Progenitor cell of endocrine pancreas (in vitro differentiated cells): ENCODE measurements at regions not wholly inside any gene's neighbourhood (a gene's known extent, or its start where the extent isn't known, plus 50 kb on each side); places are given as distances from the start of the nearest gene placed in this dataset.
"Not testable (repeated sequence)": the region's sequence is repeated elsewhere in the genome, so short reads cannot be mapped to it uniquely, and the experiment has no call there.

ENCODE experiments used
- DNase-seq: peaks from one replicate; pipeline ENCODE4 v3.0.0; 2021; ENCODE audit warnings: low spot score; ENCODE audit not compliant: unreplicated experiment
- H3K27ac Mint-ChIP-seq: 2 replicates; pipeline ENCODE4 v1.8.0; 2021; ENCODE audit warnings: mild to moderate bottlenecking, moderate library complexity, mixed read lengths
- H3K27me3 Mint-ChIP-seq: 2 replicates; pipeline ENCODE4 v1.8.0; 2021; ENCODE audit warnings: mixed read lengths
- H3K36me3 Mint-ChIP-seq: 2 replicates; pipeline ENCODE4 v1.8.0; 2022; ENCODE audit warnings: mixed read lengths; ENCODE audit not compliant: insufficient read depth
- H3K4me1 Mint-ChIP-seq: 2 replicates; pipeline ENCODE4 v1.8.0; 2021; ENCODE audit warnings: low read depth, mixed read lengths
- H3K4me3 Mint-ChIP-seq: 2 replicates; pipeline ENCODE4 v1.8.0; 2021; ENCODE audit warnings: low read depth, mild to moderate bottlenecking, moderate library complexity, mixed read lengths
- H3K9me3 Mint-ChIP-seq: 2 replicates; pipeline ENCODE4 v1.8.0; 2021; ENCODE audit warnings: low read depth, mixed read lengths
- TF ChIP-seq, protein P1 (sequence below): fragments of 200-600 bp; sonication (generic); IDR thresholded peaks from one replicate; pipeline ENCODE4 v1.5.0; 2021; ENCODE audit warnings: antibody characterized with exemption, mild to moderate bottlenecking; ENCODE audit not compliant: unreplicated experiment

DNA sequence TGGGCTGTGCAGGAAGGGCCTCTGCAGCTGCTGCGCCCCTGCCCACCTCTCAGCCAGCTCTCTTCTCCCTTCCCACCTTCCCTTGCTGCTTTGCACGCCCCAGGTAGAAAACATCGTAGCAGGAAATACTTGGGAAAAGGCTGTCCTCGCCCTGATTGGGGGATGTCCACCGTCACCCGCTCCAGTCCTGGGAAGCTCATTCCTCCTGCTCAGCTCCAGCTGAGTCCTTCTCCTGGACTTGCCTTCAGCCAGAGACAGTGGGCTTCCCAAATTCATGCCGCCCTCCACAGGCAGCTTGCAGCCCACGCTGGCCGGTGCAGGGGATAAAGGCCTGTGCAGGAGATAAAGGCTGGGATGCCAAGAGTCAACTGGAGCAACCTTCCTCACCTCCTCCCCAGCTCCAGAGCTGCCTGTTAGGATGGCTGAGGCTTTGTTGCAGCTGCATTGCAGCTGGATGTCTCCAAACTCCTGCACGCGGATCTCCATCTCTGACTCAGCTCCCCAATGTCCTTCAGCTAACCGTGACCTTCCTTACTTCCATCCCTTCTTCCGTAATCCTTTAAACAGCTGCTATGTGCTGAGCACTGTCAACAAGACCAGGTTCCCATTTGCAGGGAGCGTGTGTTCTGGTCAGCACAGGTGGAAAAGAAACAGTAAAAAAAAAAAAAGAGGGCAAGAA, 402.0 kb upstream of the TNRC6C start:
- Mint-ChIP-seq H3K9me3 (no peaks in the 10 kb centered on the region), H3K4me3 (no peak overlapping the region), H3K27me3 (peaks cover 37% of the 10 kb centered on the region), H3K27ac (no peak overlapping the region), H3K4me1 (peaks cover 4% of the 10 kb centered on the region), H3K36me3 (no peaks in the 10 kb centered on the region)
- DNase-seq = no peak
- TF ChIP-seq, protein P1, sequence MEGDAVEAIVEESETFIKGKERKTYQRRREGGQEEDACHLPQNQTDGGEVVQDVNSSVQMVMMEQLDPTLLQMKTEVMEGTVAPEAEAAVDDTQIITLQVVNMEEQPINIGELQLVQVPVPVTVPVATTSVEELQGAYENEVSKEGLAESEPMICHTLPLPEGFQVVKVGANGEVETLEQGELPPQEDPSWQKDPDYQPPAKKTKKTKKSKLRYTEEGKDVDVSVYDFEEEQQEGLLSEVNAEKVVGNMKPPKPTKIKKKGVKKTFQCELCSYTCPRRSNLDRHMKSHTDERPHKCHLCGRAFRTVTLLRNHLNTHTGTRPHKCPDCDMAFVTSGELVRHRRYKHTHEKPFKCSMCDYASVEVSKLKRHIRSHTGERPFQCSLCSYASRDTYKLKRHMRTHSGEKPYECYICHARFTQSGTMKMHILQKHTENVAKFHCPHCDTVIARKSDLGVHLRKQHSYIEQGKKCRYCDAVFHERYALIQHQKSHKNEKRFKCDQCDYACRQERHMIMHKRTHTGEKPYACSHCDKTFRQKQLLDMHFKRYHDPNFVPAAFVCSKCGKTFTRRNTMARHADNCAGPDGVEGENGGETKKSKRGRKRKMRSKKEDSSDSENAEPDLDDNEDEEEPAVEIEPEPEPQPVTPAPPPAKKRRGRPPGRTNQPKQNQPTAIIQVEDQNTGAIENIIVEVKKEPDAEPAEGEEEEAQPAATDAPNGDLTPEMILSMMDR = no peak

DNA sequence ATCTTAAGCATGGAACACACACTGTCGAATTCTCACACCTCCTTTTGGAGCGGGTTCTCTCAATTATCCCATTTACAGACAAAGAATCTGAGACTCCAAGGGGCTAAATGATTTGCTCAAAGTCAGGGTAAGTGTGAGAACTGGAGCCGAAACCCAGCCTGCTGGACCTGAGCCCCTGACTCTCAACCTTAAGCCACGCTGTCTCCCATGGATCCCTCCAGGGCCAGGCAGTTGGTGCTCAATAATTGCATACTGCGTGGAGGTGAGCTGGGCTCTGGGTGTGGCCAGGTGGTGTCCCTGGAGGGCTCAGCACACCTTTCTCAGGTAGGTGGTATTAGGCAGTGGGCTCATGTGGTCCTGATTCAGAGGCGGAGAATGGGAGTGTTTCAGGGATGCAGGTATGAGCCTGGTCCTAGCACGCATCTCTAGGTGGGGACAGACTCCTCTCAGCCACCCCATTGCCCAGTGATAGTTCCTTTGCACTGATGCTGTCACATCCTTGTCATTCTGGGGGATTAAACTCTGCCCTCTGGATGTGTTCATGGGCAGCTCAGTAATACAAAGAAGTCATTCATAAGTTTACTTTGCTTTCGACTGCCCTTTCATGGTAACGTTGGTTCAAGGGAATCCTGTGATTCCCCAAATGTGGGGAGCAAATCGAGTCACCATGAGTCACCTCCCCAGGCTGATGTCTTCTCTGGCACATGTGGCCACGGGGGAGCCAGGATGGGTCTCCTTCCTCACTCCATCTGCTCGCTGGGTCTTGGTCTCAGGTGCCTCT, 399.5 kb upstream of the TNRC6C start:
- H3K27me3 Mint-ChIP-seq = peaks cover 37% of the 10 kb centered on the region
- peaks cover 4% of the 10 kb centered on the region for H3K4me1 Mint-ChIP-seq
- H3K36me3 Mint-ChIP-seq = no peaks in the 10 kb centered on the region
- H3K9me3 Mint-ChIP-seq = no peaks in the 10 kb centered on the region
- H3K27ac Mint-ChIP-seq = no peak overlapping the region
- TF ChIP-seq, protein P1 = no peak
- H3K4me3 Mint-ChIP-seq = no peak overlapping the region
- DNase-seq = no peak

DNA sequence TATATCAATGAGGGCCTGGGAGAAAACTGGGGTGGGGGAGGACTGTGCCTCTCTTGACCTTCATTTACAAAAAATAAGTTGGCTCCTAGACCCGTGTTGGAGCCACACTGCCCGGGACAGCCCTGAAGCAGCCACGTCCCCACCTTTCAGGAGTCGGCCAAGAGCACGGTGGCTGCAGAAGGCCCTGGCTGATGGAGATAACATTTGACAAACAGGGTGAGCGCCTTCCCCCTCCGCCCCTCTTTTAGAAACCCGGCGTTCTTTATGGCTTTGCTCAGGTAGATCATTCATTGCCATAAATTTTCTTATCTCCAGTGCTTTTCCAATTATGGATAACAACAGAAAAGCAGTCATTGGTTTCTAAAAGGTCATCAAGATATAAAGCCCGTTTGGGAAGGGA, 398.1 kb upstream of the TNRC6C start:
- no peaks in the 10 kb centered on the region for H3K9me3 Mint-ChIP-seq
- TF ChIP-seq, protein P1 = no peak
- peaks cover 34% of the 10 kb centered on the region for H3K27me3 Mint-ChIP-seq
- no peaks in the 10 kb centered on the region for H3K36me3 Mint-ChIP-seq
- no peak for DNase-seq
- peaks cover 4% of the 10 kb centered on the region for H3K4me1 Mint-ChIP-seq
- H3K27ac Mint-ChIP-seq = no peak overlapping the region
- no peak overlapping the region for H3K4me3 Mint-ChIP-seq

DNA sequence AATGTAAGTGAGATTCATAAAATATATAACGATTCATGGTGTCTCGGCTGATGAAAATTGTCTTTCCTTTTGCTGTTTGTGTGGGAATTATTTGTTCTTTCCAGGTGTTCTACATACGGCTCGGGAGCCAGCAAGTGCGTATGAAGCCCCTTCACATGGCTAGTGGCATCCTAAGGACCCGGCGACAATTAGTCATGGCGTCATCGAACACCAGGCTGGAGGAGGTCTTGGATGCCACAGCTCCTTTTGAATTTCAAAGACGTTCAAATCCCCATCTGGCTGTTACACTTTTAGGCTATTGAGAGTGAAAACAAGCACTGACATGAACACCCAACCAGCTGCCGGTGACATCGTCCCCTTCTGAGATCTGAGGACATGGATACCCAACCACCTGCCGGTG, 397.7 kb upstream of the TNRC6C start:
- H3K9me3 Mint-ChIP-seq = no peaks in the 10 kb centered on the region
- TF ChIP-seq, protein P1 = no peak
- no peak overlapping the region for H3K27ac Mint-ChIP-seq
- H3K36me3 Mint-ChIP-seq = no peaks in the 10 kb centered on the region
- no peak overlapping the region for H3K4me3 Mint-ChIP-seq
- H3K27me3 Mint-ChIP-seq = peaks cover 35% of the 10 kb centered on the region
- peaks cover 4% of the 10 kb centered on the region for H3K4me1 Mint-ChIP-seq
- no peak for DNase-seq

DNA sequence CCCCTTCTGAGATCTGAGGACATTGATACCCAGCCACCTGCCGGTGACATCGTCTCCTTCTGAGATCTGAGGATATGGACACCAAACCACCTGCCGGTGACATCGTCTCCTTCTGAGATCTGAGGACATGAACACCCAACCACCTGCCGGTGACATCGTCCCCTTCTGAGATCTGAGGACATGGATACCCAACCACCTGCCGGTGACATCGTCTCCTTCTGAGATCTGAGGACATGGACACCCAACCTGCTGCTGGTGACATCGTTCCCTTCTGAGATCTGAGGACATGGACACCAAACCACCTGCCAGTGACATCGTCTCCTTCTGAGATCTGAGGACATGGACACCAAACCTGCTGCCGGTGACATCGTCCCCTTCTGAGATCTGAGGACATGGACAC, 396.1 kb upstream of the TNRC6C start:
- DNase-seq, H3K27ac Mint-ChIP-seq, H3K4me3 Mint-ChIP-seq, H3K4me1 Mint-ChIP-seq, H3K36me3 Mint-ChIP-seq, H3K9me3 Mint-ChIP-seq: not testable (repeated sequence)
- peaks cover 33% of the 10 kb centered on the region for H3K27me3 Mint-ChIP-seq
